HG03457 (cell line): ENCODE measurements at regions not wholly inside any gene's neighbourhood (a gene's known extent, or its start where the extent isn't known, plus 50 kb on each side); places are given as distances from the start of the nearest gene placed in this dataset.

Experiments used
- ATAC-seq: cut with Tn5 transposase; IDR thresholded peaks from one replicate; pipeline ENCODE4 v1.9.1; 2021; ENCODE audit warnings: moderate number of reproducible peaks; ENCODE audit not compliant: unreplicated experiment

GRCh38 chr5:88144219-88145001 lies 124.2 kb downstream of the TMEM161B start:
- ATAC-seq = no peak

- no peak for ATAC-seq
These were observed 124.9 kb downstream of the TMEM161B start for GRCh38 chr5:88143693-88144218.

- no peak for ATAC-seq
These were observed 125.6 kb downstream of the TMEM161B start for GRCh38 chr5:88142886-88143692.

GRCh38 chr5:88142636-88142885 lies 126.1 kb downstream of the TMEM161B start:
- no peak for ATAC-seq

GRCh38 chr5:88140856-88141752 lies 127.5 kb downstream of the TMEM161B start:
- ATAC-seq = peak; percentile 89

- ATAC-seq = no peak
These were observed 128.2 kb downstream of the TMEM161B start for GRCh38 chr5:88140396-88140855.

GRCh38 chr5:88130211-88130815 lies 138.3 kb downstream of the TMEM161B start:
- no peak for ATAC-seq

- ATAC-seq = no peak
These were observed 139.8 kb downstream of the TMEM161B start for GRCh38 chr5:88128813-88129212.

GRCh38 chr5:88119535-88120125 lies 149.0 kb downstream of the TMEM161B start:
- ATAC-seq = no peak

GRCh38 chr5:88118179-88118578 lies 150.5 kb downstream of the TMEM161B start:
- ATAC-seq = no peak

GRCh38 chr5:88117546-88117945 lies 151.1 kb downstream of the TMEM161B start:
- ATAC-seq = no peak

- ATAC-seq = no peak
These were observed 152.2 kb downstream of the TMEM161B start for GRCh38 chr5:88116396-88116795.

GRCh38 chr5:88115211-88115610 lies 153.4 kb downstream of the TMEM161B start:
- no peak for ATAC-seq

- no peak for ATAC-seq
These were observed 155.2 kb downstream of the TMEM161B start for GRCh38 chr5:88113429-88113828.

GRCh38 chr5:88109818-88110217 lies 158.8 kb downstream of the TMEM161B start:
- ATAC-seq = no peak

- ATAC-seq = no peak
These were observed 160.0 kb downstream of the TMEM161B start for GRCh38 chr5:88108490-88109279.

- no peak for ATAC-seq
These were observed 173.6 kb downstream of the TMEM161B start for GRCh38 chr5:88094906-88095496.

- no peak for ATAC-seq
These were observed 174.2 kb downstream of the TMEM161B start for GRCh38 chr5:88094403-88094802.

GRCh38 chr5:88093765-88094164 lies 174.9 kb downstream of the TMEM161B start:
- no peak for ATAC-seq
